RWPE2 (cell line): ENCODE measurements at regions not wholly inside any gene's neighbourhood (a gene's known extent, or its start where the extent isn't known, plus 50 kb on each side); places are given as distances from the start of the nearest gene placed in this dataset.

Source experiments
- ATAC-seq: fragments of 200-7000 bp; cut with Tn5 transposase; 3 replicates; pipeline ENCODE4 v1.9.1; 2021; ENCODE audit warnings: low read depth
- DNase-seq: peaks from one replicate; pipeline ENCODE4 v3.0.0-alpha.2; 2020; ENCODE audit warnings: low spot score
- H3K27ac ChIP-seq: fragments of 450-650 bp; 2 replicates; pipeline ENCODE4 v1.5.1; 2017; ENCODE audit warnings: mild to moderate bottlenecking; ENCODE audit not compliant: poor library complexity, severe bottlenecking
- H3K27me3 ChIP-seq: fragments of 250-450 bp; sonication (Bioruptor Pico); 2 replicates; pipeline ENCODE4 v1.5.1; 2021; ENCODE audit warnings: mild to moderate bottlenecking, moderate library complexity; ENCODE audit not compliant: insufficient read depth, poor library complexity, severe bottlenecking
- H3K36me3 ChIP-seq: fragments of 250-450 bp; sonication (Bioruptor Pico); 2 replicates; pipeline ENCODE4 v1.5.1; 2020; ENCODE audit warnings: low read depth, mild to moderate bottlenecking, moderate library complexity
- H3K4me1 ChIP-seq: fragments of 250-450 bp; sonication (Bioruptor Pico); 2 replicates; pipeline ENCODE4 v1.5.1; 2021; ENCODE audit warnings: mild to moderate bottlenecking, moderate library complexity; ENCODE audit not compliant: insufficient read depth, poor library complexity, severe bottlenecking
- H3K4me3 ChIP-seq: fragments of 250-450 bp; sonication (Bioruptor Pico); 2 replicates; pipeline ENCODE4 v1.5.1; 2021; ENCODE audit warnings: mild to moderate bottlenecking, moderate library complexity; ENCODE audit not compliant: severe bottlenecking
- H3K9me3 ChIP-seq: fragments of 250-450 bp; sonication (Bioruptor Pico); 2 replicates; pipeline ENCODE4 v1.5.1; 2021; ENCODE audit warnings: mild to moderate bottlenecking, moderate library complexity; ENCODE audit not compliant: severe bottlenecking
- CTCF ChIP-seq: fragments of 450-650 bp; IDR thresholded peaks from one replicate; pipeline ENCODE4 v1.5.1; 2017; ENCODE audit warnings: mild to moderate bottlenecking, moderate library complexity; ENCODE audit not compliant: poor library complexity, severe bottlenecking

- no peak for DNase-seq
- Histone ChIP-seq H3K36me3 (no peaks in the 10 kb centered on the region), H3K27ac (no peak overlapping the region), H3K4me1 (no peaks in the 10 kb centered on the region), H3K4me3 (no peak overlapping the region), H3K27me3 (no peaks in the 10 kb centered on the region), H3K9me3 (no peaks in the 10 kb centered on the region)
- no peak for TF ChIP-seq CTCF
- ATAC-seq = no peak
These were observed 1068.2 kb downstream of the GLUD2 start for GRCh38 chrX:122115604-122116003.

- Histone ChIP-seq H3K27me3 (no peaks in the 10 kb centered on the region), H3K36me3 (no peaks in the 10 kb centered on the region), H3K27ac (no peak overlapping the region), H3K9me3 (no peaks in the 10 kb centered on the region), H3K4me1 (no peaks in the 10 kb centered on the region), H3K4me3 (no peak overlapping the region)
- no peak for ATAC-seq
- TF ChIP-seq CTCF = no peak
- no peak for DNase-seq
These were observed 1064.7 kb upstream of the GRIA3 start for GRCh38 chrX:122119361-122119760.

- no peaks in the 10 kb centered on the region for H3K36me3 ChIP-seq
- no peaks in the 10 kb centered on the region for H3K9me3 ChIP-seq
- DNase-seq (no peak), ATAC-seq (no peak)
- H3K27me3 ChIP-seq = no peaks in the 10 kb centered on the region
- no peak overlapping the region for H3K4me3 ChIP-seq
- no peaks in the 10 kb centered on the region for H3K4me1 ChIP-seq
- no peak for TF ChIP-seq CTCF
- no peak overlapping the region for H3K27ac ChIP-seq
These were observed 1061.8 kb upstream of the GRIA3 start for GRCh38 chrX:122122274-122122673.

- Histone ChIP-seq H3K27ac (no peak overlapping the region), H3K9me3 (no peaks in the 10 kb centered on the region), H3K27me3 (no peaks in the 10 kb centered on the region), H3K4me3 (no peak overlapping the region), H3K36me3 (no peaks in the 10 kb centered on the region), H3K4me1 (no peaks in the 10 kb centered on the region)
- DNase-seq (no peak), ATAC-seq (no peak)
- no peak for TF ChIP-seq CTCF
These were observed 1050.6 kb upstream of the GRIA3 start for GRCh38 chrX:122133478-122133877.

GRCh38 chrX:122134291-122134690 is 1049.8 kb upstream of the GRIA3 start:
- no peak for TF ChIP-seq CTCF
- no peak overlapping the region for H3K4me3 ChIP-seq
- no peak for ATAC-seq
- no peaks in the 10 kb centered on the region for H3K36me3 ChIP-seq
- no peaks in the 10 kb centered on the region for H3K9me3 ChIP-seq
- DNase-seq = no peak
- no peak overlapping the region for H3K27ac ChIP-seq
- no peaks in the 10 kb centered on the region for H3K27me3 ChIP-seq
- H3K4me1 ChIP-seq = no peaks in the 10 kb centered on the region
